IMR-90 (cell line): ENCODE measurements at regions not wholly inside any gene's neighbourhood (a gene's known extent, or its start where the extent isn't known, plus 50 kb on each side); places are given as distances from the start of the nearest gene placed in this dataset.

Experiments used
- ATAC-seq: fragments of 200-7000 bp; cut with Tn5 transposase; 2 replicates; pipeline ENCODE4 v1.9.1; 2020; ENCODE audit warnings: low read depth, mild to moderate bottlenecking, moderate library complexity
- BruUV-seq: library from RNA; stranded (reverse); fragments of 400-500 nt; replicated peaks from 2 replicates; lab custom pipeline; 2021; lab: Mats Ljungman, UMichigan
- CTCF ChIA-PET: fragments of 300-600 bp; formaldehyde crosslinking; extraction: SDS; loops from one replicate; lab custom pipeline; 2021; ENCODE audit warnings: antibody characterized with exemption; lab: Yijun Ruan, JAX
- POLR2A ChIA-PET: fragments of 300-600 bp; sonication (Branson Sonifier 250); formaldehyde crosslinking; loops from one replicate; lab custom pipeline; 2022; ENCODE audit warnings: antibody characterized with exemption; ENCODE audit not compliant: unreplicated experiment; lab: Charles Lee
- DNase-seq: peaks from one replicate; pipeline ENCODE4 v3.0.0; 2013
- H2AFZ ChIP-seq: replicated peaks from 2 replicates; pipeline ENCODE3; 2013; ENCODE audit warnings: low read length, mild to moderate bottlenecking; ENCODE audit not compliant: poor library complexity
- H2AK5ac ChIP-seq: 2 replicates; pipeline ENCODE4 v1.6.1; 2013; ENCODE audit warnings: low read depth, low read length, inconsistent platforms
- H2AK9ac ChIP-seq: replicated peaks from 2 replicates; pipeline ENCODE3; 2013; ENCODE audit warnings: mild to moderate bottlenecking, low read depth, low read length, moderate library complexity; ENCODE audit not compliant: poor library complexity
- H2BK120ac ChIP-seq: 2 replicates; pipeline ENCODE4 v1.6.1; 2013; ENCODE audit warnings: low read depth, low read length, inconsistent platforms
- H2BK15ac ChIP-seq: 3 replicates; pipeline ENCODE4 v1.6.1; 2013; ENCODE audit warnings: low read depth, low read length, inconsistent platforms
- H2BK20ac ChIP-seq: 2 replicates; pipeline ENCODE4 v1.6.1; 2013; ENCODE audit warnings: low read depth, mild to moderate bottlenecking, inconsistent platforms, low read length, moderate library complexity
- H2BK5ac ChIP-seq: 2 replicates; pipeline ENCODE4 v1.6.1; 2013; ENCODE audit warnings: mild to moderate bottlenecking, low read depth, low read length, inconsistent platforms; ENCODE audit not compliant: poor library complexity, severe bottlenecking
- H3K14ac ChIP-seq: replicated peaks from 2 replicates; pipeline ENCODE4 v1.6.1; 2013; ENCODE audit warnings: low read depth, low read length, inconsistent platforms
- H3K18ac ChIP-seq: 2 replicates; pipeline ENCODE4 v1.6.1; 2013; ENCODE audit warnings: low read depth, low read length, control low read depth
- H3K23ac ChIP-seq: 2 replicates; pipeline ENCODE4 v1.6.1; 2013; ENCODE audit warnings: low read depth, low read length, inconsistent platforms
- H3K27ac ChIP-seq: 2 replicates; pipeline ENCODE4 v1.5.1; 2013; ENCODE audit warnings: mild to moderate bottlenecking, control low read depth, low read length; ENCODE audit not compliant: insufficient read depth
- H3K27me3 ChIP-seq: 2 replicates; pipeline ENCODE4 v1.6.1; 2013; ENCODE audit warnings: low read length; ENCODE audit not compliant: control insufficient read depth, insufficient read depth
- H3K36me3 ChIP-seq: 2 replicates; pipeline ENCODE4 v1.6.1; 2013; ENCODE audit warnings: low read length, mixed read lengths; ENCODE audit not compliant: control insufficient read depth, insufficient read depth
- H3K4ac ChIP-seq: 2 replicates; pipeline ENCODE4 v1.6.1; 2013; ENCODE audit warnings: low read depth, low read length, inconsistent platforms
- H3K4me1 ChIP-seq: 2 replicates; pipeline ENCODE4 v1.6.1; 2013; ENCODE audit warnings: low read length, mixed read lengths; ENCODE audit not compliant: control insufficient read depth, insufficient read depth
- H3K4me2 ChIP-seq: 2 replicates; pipeline ENCODE4 v1.6.1; 2013; ENCODE audit warnings: low read depth, mild to moderate bottlenecking, control low read depth, low read length, moderate library complexity
- H3K4me3 ChIP-seq: 2 replicates; pipeline ENCODE4 v1.5.1; 2013; ENCODE audit warnings: low read depth, mild to moderate bottlenecking, control low read depth, low read length, moderate library complexity; ENCODE audit not compliant: insufficient read depth
- H3K56ac ChIP-seq: 2 replicates; pipeline ENCODE4 v1.6.1; 2013; ENCODE audit warnings: low read length, inconsistent platforms; ENCODE audit not compliant: insufficient read depth; ENCODE audit errors: extremely low read depth
- H3K79me1 ChIP-seq, 2 experiments: 2 replicates each; pipeline ENCODE4 v1.6.1; 2013; ENCODE audit warnings: low read length in 2 of 2, inconsistent platforms in 1 of 2, low read depth in 1 of 2
- H3K9ac ChIP-seq: 2 replicates; pipeline ENCODE4 v1.6.1; 2013; ENCODE audit warnings: low read depth, low read length, control low read depth
- H3K9me1 ChIP-seq: 2 replicates; pipeline ENCODE4 v1.6.1; 2013; ENCODE audit warnings: low read length, inconsistent platforms; ENCODE audit not compliant: insufficient read depth
- H3K9me3 ChIP-seq: 2 replicates; pipeline ENCODE4 v1.6.1; 2013; ENCODE audit warnings: low read length; ENCODE audit not compliant: control insufficient read depth, insufficient read depth
- H4K20me1 ChIP-seq: 2 replicates; pipeline ENCODE4 v1.6.1; 2013; ENCODE audit warnings: low read length, inconsistent platforms; ENCODE audit not compliant: insufficient read depth
- H4K5ac ChIP-seq: 2 replicates; pipeline ENCODE4 v1.6.1; 2013; ENCODE audit warnings: mild to moderate bottlenecking, low read depth, low read length, control low read depth
- H4K8ac ChIP-seq, 2 experiments: 2 replicates each; pipeline ENCODE4 v1.6.1; 2013; ENCODE audit warnings: low read depth in 2 of 2, low read length in 2 of 2, control low read depth in 1 of 2, inconsistent platforms in 1 of 2
- H4K91ac ChIP-seq: 2 replicates; pipeline ENCODE4 v1.6.1; 2013; ENCODE audit warnings: low read depth, low read length, inconsistent platforms; ENCODE audit not compliant: insufficient read depth
- BHLHE40 ChIP-seq: fragments of 150-350 bp; IDR thresholded peaks from 2 replicates; pipeline ENCODE4 v1.6.1; 2016; ENCODE audit warnings: mild to moderate bottlenecking, low read depth, low read length
- CEBPB ChIP-seq: IDR thresholded peaks from 2 replicates; pipeline ENCODE4 v1.6.1; 2012; ENCODE audit warnings: low read depth, low read length, improper control_type of control experiment
- ELK1 ChIP-seq: fragments of 150-350 bp; IDR thresholded peaks from 2 replicates; pipeline ENCODE4 v1.6.1; 2016; ENCODE audit warnings: low read depth, mild to moderate bottlenecking, low read length, moderate library complexity, borderline replicate concordance
- FOS ChIP-seq: fragments of 150-350 bp; IDR thresholded peaks from 2 replicates; pipeline ENCODE4 v1.6.1; 2016; ENCODE audit warnings: low read depth, low read length
- MAFK ChIP-seq: IDR thresholded peaks from 2 replicates; pipeline ENCODE4 v1.6.1; 2012; ENCODE audit warnings: low read depth, low read length, improper control_type of control experiment
- MAZ ChIP-seq: IDR thresholded peaks from 2 replicates; pipeline ENCODE4 v1.6.1; 2012; ENCODE audit warnings: low read depth, mild to moderate bottlenecking, low read length, improper control_type of control experiment, moderate library complexity, borderline replicate concordance
- MXI1 ChIP-seq: IDR thresholded peaks from 2 replicates; pipeline ENCODE4 v1.6.1; 2012; ENCODE audit warnings: low read depth, mild to moderate bottlenecking, low read length, moderate library complexity, borderline replicate concordance
- NFE2L2 ChIP-seq: fragments of 150-350 bp; IDR thresholded peaks from 2 replicates; pipeline ENCODE4 v1.6.1; 2016; ENCODE audit warnings: low read depth, mild to moderate bottlenecking, low read length
- POLR2A ChIP-seq: IDR thresholded peaks from 2 replicates; pipeline ENCODE4 v1.6.1; 2012; ENCODE audit warnings: mild to moderate bottlenecking, low read depth, low read length
- RAD21 ChIP-seq: IDR thresholded peaks from 2 replicates; pipeline ENCODE4 v1.6.1; 2012; ENCODE audit warnings: low read length, improper control_type of control experiment
- RFX5 ChIP-seq: IDR thresholded peaks from 2 replicates; pipeline ENCODE4 v1.8.0; 2012; ENCODE audit warnings: low read depth, mild to moderate bottlenecking, low read length, moderate library complexity
- SMC3 ChIP-seq: fragments of 150-350 bp; IDR thresholded peaks from 2 replicates; pipeline ENCODE4 v1.6.1; 2016; ENCODE audit warnings: low read depth, mild to moderate bottlenecking, antibody characterized with exemption, low read length, moderate library complexity
- USF2 ChIP-seq: fragments of 150-350 bp; IDR thresholded peaks from 2 replicates; pipeline ENCODE4 v1.6.1; 2017; ENCODE audit warnings: mild to moderate bottlenecking, antibody characterized with exemption, low read length, low read depth
- WGBS, 2 experiments: methylation state at CpG; one replicate each; pipeline versions ENCODE4 v1.1.5 to v1.1.7; 2013; ENCODE audit warnings: missing lambda C conversion rate in 2 of 2; ENCODE audit not compliant: insufficient read length in 1 of 2; ENCODE audit errors: extremely low coverage in 2 of 2; 5-methylcytosine and 5-hydroxymethylcytosine counted together
- dilution Hi-C: fragments of 300-500 bp; cut with HindIII; formaldehyde crosslinking; loops from one replicate; pipeline ENCODE4 v1.14.3; 2018; ENCODE audit warnings: low sequenced_read_pairs; ENCODE audit not compliant: unreplicated experiment
- in situ Hi-C: fragments of 300-500 bp; cut with MboI; formaldehyde crosslinking; loops from 3 replicates; pipeline ENCODE4 v1.14.3; 2019; ENCODE audit warnings: low sequenced_read_pairs, inconsistent platforms, mixed read lengths
- intact Hi-C: fragments of 100-400 bp; cut with micrococcal nuclease; formaldehyde crosslinking; loops from 2 replicates; pipeline ENCODE4 v1.10.0; 2022
- TF ChIP-seq, protein P1 (sequence below): conservative IDR thresholded peaks from 2 replicates; pipeline ENCODE4 v1.5.1; 2012; ENCODE audit warnings: mild to moderate bottlenecking, low read depth, low read length, improper control_type of control experiment

DNA sequence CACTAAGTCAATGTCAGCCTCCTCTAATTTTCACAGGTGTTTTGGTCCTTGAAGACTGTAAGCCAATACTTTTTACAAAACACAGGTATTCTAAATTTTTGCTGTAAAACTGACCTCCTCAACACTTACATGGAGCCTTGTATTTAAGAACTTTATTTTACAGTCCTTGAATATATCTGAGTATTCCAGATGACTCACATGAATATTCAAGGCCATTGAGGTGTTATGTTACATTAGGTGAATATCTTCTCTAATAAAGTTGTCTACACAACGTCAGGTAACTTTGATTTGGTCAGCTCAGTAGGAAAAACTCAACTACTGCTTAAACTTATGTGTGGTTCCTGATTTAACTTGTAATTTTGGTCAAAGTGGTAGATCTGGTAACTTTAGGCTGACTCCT lies 254.2 kb downstream of the OLFM3 start:
- Histone ChIP-seq H2BK120ac (no peak overlapping the region), H2AK5ac (no peak overlapping the region), H3K79me1 (no peaks in the 10 kb centered on the region), H3K18ac (no peak overlapping the region), H3K9me1 (no peaks in the 10 kb centered on the region), H3K4me1 (no peaks in the 10 kb centered on the region), H4K91ac (no peak overlapping the region), H3K56ac (no peak overlapping the region), H3K14ac (no peak overlapping the region), H4K8ac (no peak overlapping the region), H2AFZ (no peak overlapping the region), H2BK5ac (no peak overlapping the region), H2AK9ac (no peak overlapping the region), H4K20me1 (no peaks in the 10 kb centered on the region), H3K9ac (no peak overlapping the region), H4K5ac (no peak overlapping the region), H3K27me3 (no peaks in the 10 kb centered on the region), H3K27ac (no peak overlapping the region), H3K4me2 (no peak overlapping the region), H3K4me3 (no peak overlapping the region), H2BK15ac (no peak overlapping the region), H3K9me3 (no peaks in the 10 kb centered on the region), H3K4ac (no peak overlapping the region), H3K23ac (no peak overlapping the region), H3K36me3 (no peaks in the 10 kb centered on the region), H2BK20ac (no peak overlapping the region)
- intact Hi-C loops (no loop called here), in situ Hi-C loops (no loop called here), dilution Hi-C loops (no loop called here)
- POLR2A ChIA-PET = no interaction called here
- no CpG with 5 or more reads among the region's 1 CpG for WGBS, 2 experiments
- ATAC-seq (no peak), DNase-seq (no peak)
- TF ChIP-seq BHLHE40 (no peak), RAD21 (no peak), SMC3 (no peak), POLR2A (no peak), FOS (no peak), USF2 (no peak), RFX5 (no peak), NFE2L2 (no peak), MAZ (no peak), MXI1 (no peak), ELK1 (no peak), MAFK (no peak), CEBPB (no peak)
- TF ChIP-seq, protein P1, sequence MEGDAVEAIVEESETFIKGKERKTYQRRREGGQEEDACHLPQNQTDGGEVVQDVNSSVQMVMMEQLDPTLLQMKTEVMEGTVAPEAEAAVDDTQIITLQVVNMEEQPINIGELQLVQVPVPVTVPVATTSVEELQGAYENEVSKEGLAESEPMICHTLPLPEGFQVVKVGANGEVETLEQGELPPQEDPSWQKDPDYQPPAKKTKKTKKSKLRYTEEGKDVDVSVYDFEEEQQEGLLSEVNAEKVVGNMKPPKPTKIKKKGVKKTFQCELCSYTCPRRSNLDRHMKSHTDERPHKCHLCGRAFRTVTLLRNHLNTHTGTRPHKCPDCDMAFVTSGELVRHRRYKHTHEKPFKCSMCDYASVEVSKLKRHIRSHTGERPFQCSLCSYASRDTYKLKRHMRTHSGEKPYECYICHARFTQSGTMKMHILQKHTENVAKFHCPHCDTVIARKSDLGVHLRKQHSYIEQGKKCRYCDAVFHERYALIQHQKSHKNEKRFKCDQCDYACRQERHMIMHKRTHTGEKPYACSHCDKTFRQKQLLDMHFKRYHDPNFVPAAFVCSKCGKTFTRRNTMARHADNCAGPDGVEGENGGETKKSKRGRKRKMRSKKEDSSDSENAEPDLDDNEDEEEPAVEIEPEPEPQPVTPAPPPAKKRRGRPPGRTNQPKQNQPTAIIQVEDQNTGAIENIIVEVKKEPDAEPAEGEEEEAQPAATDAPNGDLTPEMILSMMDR = no peak
- CTCF ChIA-PET = no interaction called here
- no TSS peak for BruUV-seq
